AG08396 (cell line): ENCODE measurements at regions not wholly inside any gene's neighbourhood (a gene's known extent, or its start where the extent isn't known, plus 50 kb on each side); places are given as distances from the start of the nearest gene placed in this dataset.
"Not testable (repeated sequence)": the region's sequence is repeated elsewhere in the genome, so short reads cannot be mapped to it uniquely, and the experiment has no call there.

Experiments used
- DNase-seq: peaks from one replicate; pipeline ENCODE4 v3.0.0; 2012; ENCODE audit warnings: low spot score, mixed read lengths

GRCh38 chrX:118215346-118215745 lies 98.7 kb upstream of the KLHL13 start:
- DNase-seq = no peak

- DNase-seq = no peak
These were observed 99.5 kb upstream of the KLHL13 start for GRCh38 chrX:118216087-118216486.

GRCh38 chrX:118216509-118216908 lies 99.9 kb upstream of the KLHL13 start:
- DNase-seq = no peak

GRCh38 chrX:118218079-118218478 lies 101.5 kb upstream of the KLHL13 start:
- no peak for DNase-seq

GRCh38 chrX:118218940-118219339 lies 102.3 kb upstream of the KLHL13 start:
- no peak for DNase-seq

- DNase-seq = no peak
These were observed 103.3 kb upstream of the KLHL13 start for GRCh38 chrX:118219866-118220265.

GRCh38 chrX:118220509-118220908 lies 103.9 kb upstream of the KLHL13 start:
- DNase-seq = no peak

GRCh38 chrX:118221270-118221669 lies 104.7 kb upstream of the KLHL13 start:
- no peak for DNase-seq

GRCh38 chrX:118221733-118222132 lies 105.1 kb upstream of the KLHL13 start:
- no peak for DNase-seq

GRCh38 chrX:118222421-118222820 lies 105.8 kb upstream of the KLHL13 start:
- DNase-seq = no peak

- DNase-seq = no peak
These were observed 109.3 kb upstream of the KLHL13 start for GRCh38 chrX:118225711-118226428.

- no peak for DNase-seq
These were observed 111.4 kb upstream of the KLHL13 start for GRCh38 chrX:118228041-118228440.

GRCh38 chrX:118228456-118228855 lies 111.8 kb upstream of the KLHL13 start:
- DNase-seq = no peak

GRCh38 chrX:118231464-118231863 lies 114.4 kb upstream of the WDR44 start:
- DNase-seq = no peak

GRCh38 chrX:118239178-118239870 lies 106.6 kb upstream of the WDR44 start:
- no peak for DNase-seq

- no peak for DNase-seq
These were observed 105.8 kb upstream of the WDR44 start for GRCh38 chrX:118239913-118240698.

GRCh38 chrX:118246961-118247360 lies 98.9 kb upstream of the WDR44 start:
- not testable (repeated sequence) for DNase-seq

GRCh38 chrX:118249146-118249545 lies 96.8 kb upstream of the WDR44 start:
- DNase-seq = no peak

- DNase-seq = no peak
These were observed 95.5 kb upstream of the WDR44 start for GRCh38 chrX:118250445-118250844.

GRCh38 chrX:118251271-118251670 lies 94.6 kb upstream of the WDR44 start:
- peak; percentile 20 for DNase-seq

- no peak for DNase-seq
These were observed 92.9 kb upstream of the WDR44 start for GRCh38 chrX:118252967-118253366.

- DNase-seq = peak; percentile 25
These were observed 91.3 kb upstream of the WDR44 start for GRCh38 chrX:118254611-118255010.

GRCh38 chrX:118255921-118256320 lies 90.0 kb upstream of the WDR44 start:
- DNase-seq = no peak
